ENCODE measurements at regions not wholly inside any gene's neighbourhood (a gene's known extent, or its start where the extent isn't known, plus 50 kb on each side); places are given as distances from the start of the nearest gene placed in this dataset.

DNA sequence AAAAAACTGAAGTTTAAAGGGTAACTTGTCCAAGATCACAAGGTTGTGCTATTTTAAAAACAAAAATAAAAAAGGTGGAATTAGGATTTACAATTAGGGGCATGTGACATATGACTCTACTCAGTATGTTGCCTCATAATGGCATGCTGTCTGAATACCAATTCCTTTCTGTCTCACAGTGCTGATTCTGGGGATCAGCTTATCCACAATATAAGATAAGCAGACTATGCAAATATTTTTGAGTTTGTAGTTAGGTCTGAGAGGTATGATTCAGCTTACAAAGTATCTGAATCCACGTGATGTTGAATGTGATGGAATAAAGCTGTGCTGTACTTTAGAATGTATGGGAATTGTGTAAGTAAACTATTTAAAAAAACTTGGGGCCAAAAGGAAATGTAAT lies 216.6 kb downstream of the HHIPL2 start:
- TF ChIP-seq, protein P1, sequence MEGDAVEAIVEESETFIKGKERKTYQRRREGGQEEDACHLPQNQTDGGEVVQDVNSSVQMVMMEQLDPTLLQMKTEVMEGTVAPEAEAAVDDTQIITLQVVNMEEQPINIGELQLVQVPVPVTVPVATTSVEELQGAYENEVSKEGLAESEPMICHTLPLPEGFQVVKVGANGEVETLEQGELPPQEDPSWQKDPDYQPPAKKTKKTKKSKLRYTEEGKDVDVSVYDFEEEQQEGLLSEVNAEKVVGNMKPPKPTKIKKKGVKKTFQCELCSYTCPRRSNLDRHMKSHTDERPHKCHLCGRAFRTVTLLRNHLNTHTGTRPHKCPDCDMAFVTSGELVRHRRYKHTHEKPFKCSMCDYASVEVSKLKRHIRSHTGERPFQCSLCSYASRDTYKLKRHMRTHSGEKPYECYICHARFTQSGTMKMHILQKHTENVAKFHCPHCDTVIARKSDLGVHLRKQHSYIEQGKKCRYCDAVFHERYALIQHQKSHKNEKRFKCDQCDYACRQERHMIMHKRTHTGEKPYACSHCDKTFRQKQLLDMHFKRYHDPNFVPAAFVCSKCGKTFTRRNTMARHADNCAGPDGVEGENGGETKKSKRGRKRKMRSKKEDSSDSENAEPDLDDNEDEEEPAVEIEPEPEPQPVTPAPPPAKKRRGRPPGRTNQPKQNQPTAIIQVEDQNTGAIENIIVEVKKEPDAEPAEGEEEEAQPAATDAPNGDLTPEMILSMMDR (IDR thresholded peaks at IDR 0.05) = no peak
- no peak overlapping the region for H3K27ac ChIP-seq
- no peaks in the 10 kb centered on the region for H3K36me3 ChIP-seq
- H3K4me1 ChIP-seq (ENCODE audit: control insufficient read depth in 1 of 2, insufficient read depth in 1 of 2, low read depth in 1 of 2, low read length in 1 of 2) = no peaks in the 10 kb centered on the region
- no peak overlapping the region for H3K4me3 ChIP-seq (ENCODE audit: low read depth in 1 of 2, low read length in 1 of 2)
- no peaks in the 10 kb centered on the region for H3K9me3 ChIP-seq
- H3K27me3 ChIP-seq = no peaks in the 10 kb centered on the region

DNA sequence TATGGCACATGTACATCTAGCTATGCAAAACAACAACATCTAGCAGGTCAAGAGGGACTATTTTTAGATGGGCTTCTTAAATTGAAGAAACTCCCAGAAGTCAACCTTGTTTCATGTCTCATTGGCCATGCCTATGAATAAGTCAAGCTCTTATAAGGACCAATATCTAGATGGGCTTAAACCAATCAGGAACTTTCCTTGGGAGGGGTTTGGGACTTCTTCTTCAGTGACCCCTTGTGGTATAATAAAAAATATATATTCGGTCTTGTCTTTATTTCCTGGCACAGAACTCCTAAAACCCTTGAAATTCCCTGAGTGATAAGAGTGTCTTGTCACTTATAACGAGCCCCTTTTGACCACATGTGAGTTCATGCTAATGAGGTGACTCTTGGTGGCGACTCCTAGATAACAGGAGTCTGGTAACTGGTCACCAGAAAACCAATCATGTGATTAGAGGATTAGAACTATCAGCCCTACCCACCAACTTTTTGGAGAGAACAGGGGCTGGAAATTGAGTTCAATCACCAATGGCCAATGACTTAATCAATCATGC lies 218.3 kb downstream of the HHIPL2 start:
- TF ChIP-seq, protein P1 (IDR thresholded peaks at IDR 0.05) = no peak
- no peak overlapping the region for H3K27ac ChIP-seq
- H3K4me3 ChIP-seq (ENCODE audit: low read depth in 1 of 2, low read length in 1 of 2) = no peak overlapping the region
- H3K27me3 ChIP-seq = no peaks in the 10 kb centered on the region
- no peaks in the 10 kb centered on the region for H3K36me3 ChIP-seq
- no peaks in the 10 kb centered on the region for H3K9me3 ChIP-seq
- no peaks in the 10 kb centered on the region for H3K4me1 ChIP-seq (ENCODE audit: control insufficient read depth in 1 of 2, insufficient read depth in 1 of 2, low read depth in 1 of 2, low read length in 1 of 2)

DNA sequence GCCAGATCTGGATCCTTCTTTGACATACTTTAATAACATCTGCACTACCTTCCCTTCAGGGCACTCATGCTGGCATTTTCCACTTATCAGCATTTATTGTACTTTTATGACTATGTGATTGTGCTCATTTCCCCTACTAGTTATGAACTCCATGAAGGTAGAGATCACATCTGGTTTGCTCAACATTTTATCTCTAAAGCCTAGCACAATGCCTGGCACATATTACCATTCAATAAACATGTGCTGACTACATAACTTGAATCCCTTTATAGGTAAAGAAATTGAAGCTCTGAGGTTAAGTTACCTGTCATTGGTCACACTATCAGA lies 221.2 kb downstream of the HHIPL2 start:
- H3K27me3 ChIP-seq = no peaks in the 10 kb centered on the region
- H3K4me1 ChIP-seq (ENCODE audit: control insufficient read depth in 1 of 2, insufficient read depth in 1 of 2, low read depth in 1 of 2, low read length in 1 of 2) = no peaks in the 10 kb centered on the region
- H3K9me3 ChIP-seq = no peaks in the 10 kb centered on the region
- no peaks in the 10 kb centered on the region for H3K36me3 ChIP-seq
- H3K27ac ChIP-seq = no peak overlapping the region
- no peak overlapping the region for H3K4me3 ChIP-seq (ENCODE audit: low read depth in 1 of 2, low read length in 1 of 2)
- TF ChIP-seq, protein P1 (IDR thresholded peaks at IDR 0.05) = no peak

DNA sequence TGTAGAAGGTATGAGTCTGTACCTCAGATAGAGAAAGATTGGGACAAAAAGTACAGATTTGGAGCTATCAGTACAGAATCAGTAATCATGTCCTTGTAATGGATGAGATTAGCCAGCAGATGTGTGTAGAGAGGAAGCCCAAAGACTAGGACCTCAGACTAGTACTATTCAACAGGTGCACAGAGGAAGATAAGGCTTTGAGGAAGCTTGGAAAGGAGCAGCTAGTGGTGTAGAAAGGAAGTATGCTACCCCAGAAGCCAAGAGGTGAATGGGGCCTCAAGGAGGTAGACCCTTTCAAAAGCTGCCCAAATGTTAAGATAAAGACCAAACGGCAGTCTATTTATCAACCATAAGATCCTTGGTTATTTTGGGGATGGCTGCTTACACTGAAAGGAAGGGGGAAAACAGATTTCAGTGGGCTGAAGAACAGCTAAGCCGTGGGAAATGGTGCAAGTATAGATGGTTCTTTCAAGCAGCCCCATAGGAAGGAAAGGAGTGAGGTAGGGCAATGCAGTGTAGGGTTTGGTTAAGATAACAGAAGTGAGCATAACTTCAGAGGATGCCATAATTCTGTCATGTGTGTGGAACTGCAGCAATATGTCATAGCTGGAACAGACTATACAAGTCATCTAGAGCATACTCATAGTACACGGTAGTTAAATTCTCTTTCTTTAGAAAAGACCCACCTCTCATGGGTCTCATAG lies 221.7 kb downstream of the HHIPL2 start:
- Histone ChIP-seq H3K9me3 (no peaks in the 10 kb centered on the region), H3K4me3 (ENCODE audit: low read depth in 1 of 2, low read length in 1 of 2) (no peak overlapping the region), H3K4me1 (ENCODE audit: control insufficient read depth in 1 of 2, insufficient read depth in 1 of 2, low read depth in 1 of 2, low read length in 1 of 2) (no peaks in the 10 kb centered on the region), H3K36me3 (no peaks in the 10 kb centered on the region), H3K27me3 (no peaks in the 10 kb centered on the region), H3K27ac (no peak overlapping the region)
- TF ChIP-seq, protein P1 (IDR thresholded peaks at IDR 0.05) = no peak

DNA sequence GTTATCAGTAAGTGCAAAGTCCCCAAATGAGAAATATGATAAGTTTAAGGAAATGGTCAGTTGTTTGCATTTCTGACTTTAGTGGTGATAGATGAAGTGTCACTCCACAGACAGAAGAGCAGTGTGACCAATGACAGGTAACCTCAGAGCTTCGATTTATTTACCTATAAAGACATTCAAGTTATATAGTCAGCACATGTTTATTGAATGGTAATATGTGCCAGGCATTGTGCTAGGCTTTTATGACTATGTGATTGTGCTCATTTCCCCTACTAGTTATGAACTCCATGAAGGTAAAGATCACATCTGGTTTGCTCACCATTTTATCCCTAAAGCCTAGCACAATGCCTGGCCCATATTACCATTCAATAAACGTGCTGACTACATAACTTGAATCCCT lies 222.4 kb downstream of the HHIPL2 start:
- H3K4me3 ChIP-seq (ENCODE audit: low read depth in 1 of 2, low read length in 1 of 2) = no peak overlapping the region
- H3K27ac ChIP-seq = no peak overlapping the region
- H3K4me1 ChIP-seq (ENCODE audit: control insufficient read depth in 1 of 2, insufficient read depth in 1 of 2, low read depth in 1 of 2, low read length in 1 of 2) = no peaks in the 10 kb centered on the region
- H3K9me3 ChIP-seq = no peaks in the 10 kb centered on the region
- TF ChIP-seq, protein P1 (IDR thresholded peaks at IDR 0.05) = no peak
- H3K27me3 ChIP-seq = no peaks in the 10 kb centered on the region
- no peaks in the 10 kb centered on the region for H3K36me3 ChIP-seq

Measured in neutrophil (primary cell).